Activated T-cell treated with anti-CD3 and anti-CD28 coated beads, Interleukin-2, amount 50 U/mL, for 1 hour (primary cell): ENCODE measurements at regions not wholly inside any gene's neighbourhood (a gene's known extent, or its start where the extent isn't known, plus 50 kb on each side); places are given as distances from the start of the nearest gene placed in this dataset.

Experiments used
- DNase-seq: peaks from one replicate; pipeline ENCODE4 v3.0.0-alpha.2; 2020

DNA sequence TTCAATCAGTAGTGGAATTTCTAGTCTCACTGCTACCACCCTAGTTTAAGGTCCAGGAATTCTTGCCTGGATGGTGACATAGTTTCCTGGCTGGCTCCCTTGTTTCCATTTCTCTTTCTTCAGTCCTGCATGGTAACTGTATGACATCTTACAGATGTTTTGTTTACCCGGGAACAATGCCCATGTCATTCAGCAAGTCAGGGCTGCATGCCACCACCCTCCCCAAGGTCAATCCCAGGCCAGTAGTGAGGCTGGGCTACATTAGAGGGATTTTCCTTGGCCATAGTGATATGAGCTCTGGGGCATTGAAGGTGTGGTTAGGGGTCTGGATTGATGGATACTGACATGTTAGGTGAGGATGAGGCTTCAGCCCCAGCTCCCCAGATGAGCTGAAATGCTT is 114.9 kb upstream of the E2F8 start:
- no peak for DNase-seq

DNA sequence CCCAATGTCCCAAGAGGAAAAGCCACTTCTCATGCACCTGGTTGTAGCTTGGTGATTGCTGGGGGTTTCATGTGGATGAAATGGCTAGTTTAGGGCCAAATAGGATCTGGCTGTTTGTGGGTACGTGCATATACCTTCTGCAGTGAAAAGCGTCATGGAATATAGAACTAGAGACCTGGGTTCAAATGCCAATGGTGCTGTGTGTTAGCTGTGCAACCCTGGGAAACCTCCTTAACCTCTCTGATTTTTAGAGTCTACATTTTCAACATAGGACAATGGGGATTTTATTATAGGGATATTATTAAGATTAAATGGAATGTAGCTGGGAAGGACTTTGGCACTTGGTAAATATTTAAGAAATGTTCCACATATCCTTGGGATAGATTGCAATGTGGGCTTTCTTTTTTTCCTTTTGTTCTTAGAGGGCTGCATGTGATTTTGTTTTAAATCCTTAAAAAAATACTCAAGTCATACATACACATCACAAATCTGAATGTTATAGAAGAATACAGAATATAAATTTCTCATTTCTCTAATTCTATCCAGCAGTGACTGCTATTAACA is 112.6 kb upstream of the E2F8 start:
- no peak for DNase-seq

DNA sequence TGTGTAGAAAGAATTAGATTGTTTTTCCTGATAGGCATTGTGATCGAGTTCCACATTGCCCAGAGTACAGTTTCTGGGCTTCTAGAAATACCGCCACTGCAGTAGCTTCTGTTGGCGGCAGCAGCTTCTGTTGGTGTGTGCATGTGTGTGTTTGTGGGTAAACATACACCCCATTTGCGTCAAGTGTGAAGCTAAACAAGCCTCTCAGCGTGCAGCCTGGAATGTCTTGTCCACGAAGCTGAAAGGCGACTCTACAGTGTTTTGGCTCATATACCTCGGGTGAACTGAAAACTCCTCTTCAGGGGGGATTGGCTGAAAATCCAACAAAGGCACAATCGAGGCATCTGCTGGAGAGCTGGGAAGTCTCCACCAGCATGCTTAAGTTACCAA is 112.0 kb upstream of the E2F8 start:
- no peak for DNase-seq

DNA sequence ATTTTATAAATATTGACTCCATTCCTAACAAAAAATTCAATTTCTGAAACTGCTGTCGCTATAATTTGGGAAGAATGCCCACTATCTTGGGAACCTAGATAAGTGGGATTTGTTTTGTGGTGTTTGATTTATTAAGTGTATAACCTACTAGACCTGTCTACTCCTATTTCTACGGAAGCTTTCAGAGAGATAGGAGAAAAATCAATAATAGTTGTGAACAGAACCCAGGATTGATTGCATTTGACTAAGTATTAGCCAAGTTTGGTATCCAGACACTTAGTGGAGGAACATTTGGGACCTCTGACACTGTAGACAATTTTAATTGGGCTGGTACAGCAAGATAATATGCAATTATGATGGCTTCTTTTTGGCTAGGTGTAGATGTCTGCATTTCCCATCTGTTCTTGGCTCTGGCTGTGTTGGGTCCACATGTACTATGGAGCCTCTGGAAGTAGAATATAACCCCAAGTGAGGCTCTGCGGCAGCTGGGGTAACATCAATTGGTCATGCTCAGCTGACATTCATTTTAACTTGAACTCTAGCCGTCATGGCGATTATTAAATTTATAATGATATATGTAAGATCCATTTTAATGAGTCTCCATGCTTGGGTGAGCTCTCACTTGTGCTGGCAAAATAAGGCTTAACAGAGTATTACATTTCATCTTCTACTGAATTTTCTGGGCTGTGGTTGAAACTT is 111.5 kb upstream of the E2F8 start:
- no peak for DNase-seq

DNA sequence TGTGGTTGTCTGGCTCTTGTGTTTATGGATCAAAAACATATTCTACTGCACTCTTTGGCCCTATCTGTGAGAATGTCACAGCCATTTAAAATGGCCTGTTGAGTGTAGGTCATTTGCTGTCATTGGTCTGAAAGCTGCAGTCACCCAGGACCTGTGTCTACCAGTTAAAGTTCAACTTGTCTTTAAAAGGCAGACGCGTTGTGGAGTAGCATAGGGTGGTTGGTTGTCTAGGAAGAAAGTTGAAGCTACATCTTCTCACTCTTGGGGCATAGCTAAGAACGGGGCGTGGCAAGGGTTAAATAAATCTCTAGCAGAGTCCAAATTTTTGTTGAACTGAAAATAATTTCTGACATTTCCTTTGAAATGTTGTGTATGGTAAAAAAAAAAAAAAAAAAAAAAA is 110.7 kb upstream of the E2F8 start:
- DNase-seq: no peak

DNA sequence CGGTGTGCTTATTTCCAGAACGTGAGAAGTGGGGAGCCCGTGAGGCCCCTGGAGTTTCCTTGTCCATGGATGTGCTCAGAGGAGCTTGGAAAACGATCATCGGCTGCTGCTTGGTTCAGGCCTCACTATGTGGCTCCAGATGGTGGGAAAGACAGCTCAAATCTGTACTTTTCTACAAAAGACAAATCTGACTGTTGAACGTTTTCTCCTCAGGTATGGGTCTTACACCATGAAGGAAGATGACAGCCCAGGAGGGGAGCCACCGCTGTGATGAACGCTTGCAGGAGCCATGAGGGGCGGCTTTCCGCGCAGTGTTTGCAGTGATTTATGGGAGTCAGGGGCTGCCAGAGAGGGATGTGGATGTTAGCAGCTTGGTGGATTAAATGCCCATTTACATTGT is 109.4 kb upstream of the E2F8 start:
- no peak for DNase-seq

DNA sequence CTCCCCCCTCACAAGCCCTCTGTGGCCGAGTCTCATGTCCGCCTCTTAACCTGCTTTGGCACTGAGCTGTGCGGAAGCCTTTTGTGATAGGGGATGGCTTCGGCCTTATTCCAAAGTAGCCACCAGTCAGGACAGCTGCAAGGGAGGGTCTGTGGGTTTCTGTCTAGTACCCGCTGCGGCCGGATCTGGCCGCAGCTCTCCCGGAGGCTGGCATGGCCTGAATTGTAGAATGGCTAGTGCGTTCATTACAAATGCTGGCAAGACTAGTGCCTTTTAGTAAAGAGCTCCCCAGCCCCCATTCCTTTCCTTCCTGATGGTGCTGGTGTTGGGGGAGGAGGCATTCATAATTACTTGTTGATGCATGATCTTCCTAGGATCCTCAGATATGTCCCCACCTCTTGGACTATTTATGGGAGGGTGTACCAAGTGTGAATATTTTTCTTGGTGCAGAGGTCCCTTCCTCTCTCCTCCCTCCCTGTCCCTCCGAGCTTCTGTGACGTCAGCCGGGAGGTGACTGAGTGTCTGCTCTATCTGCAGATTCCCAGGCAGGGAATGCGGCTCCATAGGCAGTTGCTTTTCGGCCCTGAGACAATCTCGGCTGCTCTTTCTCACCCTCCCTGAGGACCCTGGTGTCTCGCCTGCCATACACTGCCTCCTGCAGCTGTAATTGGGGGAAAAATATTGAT is 108.7 kb upstream of the E2F8 start:
- DNase-seq: no peak

DNA sequence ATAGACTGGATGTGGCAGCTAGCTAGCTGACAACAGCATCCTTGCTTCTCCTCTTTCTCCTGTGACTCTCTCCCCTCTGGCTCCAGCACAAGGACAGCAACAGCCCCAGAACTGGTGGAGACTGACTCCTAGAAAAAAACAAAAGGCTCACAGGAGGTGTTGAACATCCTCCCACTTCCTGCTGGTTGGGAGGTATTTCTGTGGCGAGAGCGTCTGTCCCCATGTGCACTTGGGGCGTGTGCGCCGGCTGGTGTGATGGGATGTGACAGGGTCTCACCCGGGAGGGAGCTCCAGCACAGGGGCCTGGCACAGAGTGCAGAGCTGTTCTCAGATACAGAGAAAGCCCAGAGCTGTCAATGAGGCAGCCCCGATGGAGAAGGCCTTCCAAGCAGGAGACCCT is 107.2 kb upstream of the E2F8 start:
- no peak for DNase-seq

DNA sequence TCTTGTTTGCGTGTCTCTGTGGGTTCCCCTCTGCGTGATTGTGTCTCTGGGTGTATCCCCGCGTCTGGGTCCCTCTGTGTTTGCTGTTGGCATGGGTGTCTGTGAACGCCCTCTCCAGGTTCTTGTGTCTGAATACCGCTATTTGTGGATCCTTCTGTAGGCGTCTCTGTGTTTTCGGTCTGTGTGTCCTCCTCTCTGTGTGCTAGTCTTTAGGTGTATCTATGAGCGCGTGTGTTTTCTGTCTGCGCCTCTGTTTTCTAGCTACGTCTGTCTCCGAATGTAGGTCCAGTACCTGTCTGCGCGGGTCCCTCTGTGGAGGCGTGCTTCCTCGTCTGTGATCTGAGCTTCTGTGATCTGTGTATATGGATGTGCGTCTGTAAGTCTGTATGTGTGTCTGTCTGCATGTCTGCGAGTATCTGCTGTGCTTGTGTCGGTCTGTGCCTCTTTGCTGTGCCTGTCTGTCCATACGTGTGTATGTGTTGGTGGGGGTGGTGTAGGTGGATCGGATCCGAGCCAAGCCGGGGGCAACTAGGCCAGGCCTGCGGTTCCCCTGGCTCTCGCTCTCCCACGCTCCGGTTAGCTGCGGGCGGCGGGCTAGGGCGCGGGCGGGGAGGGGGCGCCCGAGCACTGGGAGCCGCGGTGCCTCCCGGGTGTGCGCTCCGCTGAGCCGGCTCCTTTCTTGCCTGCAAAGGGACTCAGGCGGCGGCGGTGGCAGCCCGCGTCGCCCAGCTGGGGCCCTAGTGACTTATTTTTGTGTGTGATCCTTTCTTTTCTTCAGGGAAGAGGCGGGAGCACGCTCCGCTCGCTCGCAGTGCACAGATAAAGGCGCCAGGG is 105.3 kb upstream of the E2F8 start:
- DNase-seq: no peak

DNA sequence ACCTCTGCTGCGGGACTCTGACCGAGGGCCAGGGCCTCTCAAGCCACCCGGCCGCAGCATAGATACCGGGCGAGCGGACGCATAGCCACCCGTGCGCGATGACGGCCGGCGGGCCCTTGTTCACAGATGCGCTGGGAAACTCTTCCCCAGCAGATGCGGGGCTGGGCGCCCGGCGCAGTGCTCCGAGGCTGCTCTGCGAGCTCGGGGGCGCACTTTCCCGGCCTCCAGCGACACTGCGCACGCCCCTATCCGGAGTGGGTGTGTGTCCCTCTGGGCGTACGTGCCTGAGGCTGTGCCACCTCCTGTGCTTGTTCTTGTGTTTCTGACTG is 104.7 kb upstream of the E2F8 start:
- DNase-seq: no peak

DNA sequence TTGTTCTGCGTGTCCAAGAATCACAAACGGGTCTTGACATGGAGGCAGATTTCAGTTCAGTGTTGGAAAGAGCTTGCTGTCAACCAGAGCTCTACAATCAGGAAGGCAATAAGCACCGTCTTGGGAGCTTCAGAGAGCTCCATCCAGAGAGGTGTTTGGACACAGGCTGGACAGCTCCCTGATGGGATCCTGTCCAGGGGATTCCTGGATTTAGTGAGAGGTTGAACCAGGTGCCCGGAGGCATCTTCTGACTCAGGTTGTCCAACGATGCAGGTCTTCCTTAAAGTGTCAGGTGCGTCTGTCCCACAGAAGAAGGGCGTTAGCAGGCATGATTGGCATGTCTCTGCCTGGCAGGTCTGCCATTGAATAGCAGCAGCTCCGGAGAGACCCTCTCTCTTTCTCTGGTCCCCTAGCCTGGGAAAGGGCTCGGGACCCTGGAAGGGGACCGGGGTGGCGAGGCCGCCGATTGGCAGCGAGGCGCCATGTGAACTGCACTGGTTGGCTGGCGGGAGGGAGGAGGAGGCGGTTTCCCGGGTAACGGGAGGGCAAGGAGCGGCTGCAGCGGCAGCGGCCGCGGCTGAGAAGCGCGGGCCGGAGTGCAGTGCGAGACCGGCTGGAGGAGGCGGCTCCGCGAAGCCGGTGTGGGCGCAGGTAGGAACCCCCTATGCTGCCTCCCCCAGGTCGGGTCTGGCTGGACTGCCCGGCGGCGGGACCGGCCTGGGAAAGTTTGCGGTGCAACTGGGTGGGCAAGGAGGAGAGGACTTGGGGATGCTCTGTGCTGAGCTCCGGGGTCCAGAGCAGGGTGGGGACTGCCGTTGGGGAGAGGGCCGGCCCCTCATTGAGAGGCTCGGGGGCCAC is 104.1 kb upstream of the E2F8 start:
- no peak for DNase-seq

DNA sequence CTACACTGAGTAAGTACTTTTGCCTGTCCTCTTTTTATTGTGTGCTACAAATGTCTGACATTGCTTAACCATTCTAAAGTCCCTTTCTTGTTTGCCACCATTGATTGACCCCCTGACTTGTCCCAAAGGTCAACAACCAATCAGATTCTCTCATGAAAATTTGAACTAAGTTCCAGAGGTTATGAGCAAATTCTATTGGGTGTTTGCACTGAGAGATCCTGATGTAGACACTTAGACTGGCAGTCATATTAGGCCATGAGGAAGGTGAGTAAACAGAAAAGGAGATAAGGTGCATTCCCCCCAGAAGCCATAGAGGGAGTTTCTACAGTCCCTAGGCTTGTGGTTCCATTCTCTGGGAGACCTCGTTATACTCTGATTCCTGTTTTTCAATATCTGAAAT is 101.3 kb upstream of the E2F8 start:
- no peak for DNase-seq

DNA sequence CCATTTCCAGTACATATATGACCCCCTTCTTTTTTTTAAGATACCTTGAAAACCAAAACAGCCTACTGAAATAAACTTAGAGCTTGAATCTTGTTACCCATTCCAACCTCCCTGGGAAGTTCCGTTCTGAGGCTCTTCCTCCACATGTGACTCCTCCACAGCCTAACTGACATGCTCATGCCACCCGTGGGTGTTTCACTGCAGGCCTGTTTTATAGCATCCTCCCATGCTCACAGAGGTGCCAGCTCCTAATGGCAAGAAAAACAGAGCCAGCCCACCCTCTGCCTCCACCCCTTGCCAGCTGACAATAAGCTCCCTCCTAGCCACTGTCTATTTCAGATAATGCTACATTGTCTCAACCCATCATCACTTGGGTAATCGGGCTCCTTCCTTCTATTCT is 97.6 kb upstream of the E2F8 start:
- DNase-seq: no peak

DNA sequence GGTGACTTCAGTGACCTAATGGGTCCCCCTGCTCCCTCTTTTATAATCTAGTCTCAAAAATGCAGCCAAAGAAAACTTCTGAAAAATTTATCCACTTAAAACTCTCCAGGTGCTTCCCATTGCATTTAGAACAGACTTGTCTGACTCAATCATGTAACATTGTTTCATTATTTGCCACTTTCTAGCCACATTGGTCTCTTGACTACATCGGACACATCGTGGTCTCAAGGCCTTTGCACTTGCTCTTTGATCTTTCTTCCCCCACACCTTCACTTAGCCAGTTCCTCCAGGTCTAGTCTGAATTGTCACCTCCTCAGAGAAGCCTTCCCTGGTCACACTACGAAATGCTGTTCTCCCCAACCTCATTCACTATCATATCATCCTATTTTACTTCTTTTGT is 97.0 kb upstream of the E2F8 start:
- DNase-seq: no peak

DNA sequence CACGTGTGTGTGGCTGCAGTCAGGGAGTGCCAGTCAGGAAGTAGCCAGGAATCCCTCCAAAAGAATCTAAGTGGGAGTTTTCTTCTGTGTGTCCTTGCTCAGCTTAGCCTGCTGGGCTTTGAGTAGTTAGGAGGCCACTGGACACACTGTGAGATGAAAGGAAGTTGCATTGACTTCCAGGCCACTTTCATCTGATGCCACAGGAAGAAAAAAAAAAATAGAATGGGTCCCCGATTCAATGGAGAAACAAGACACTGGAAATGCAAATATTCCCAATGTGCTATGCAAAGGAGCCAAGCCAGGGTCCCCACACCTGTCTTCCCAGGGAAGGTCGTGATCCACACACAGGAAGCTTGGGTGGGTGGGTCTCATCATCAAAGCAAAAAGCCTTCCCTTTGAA is 95.6 kb upstream of the E2F8 start:
- DNase-seq: no peak

DNA sequence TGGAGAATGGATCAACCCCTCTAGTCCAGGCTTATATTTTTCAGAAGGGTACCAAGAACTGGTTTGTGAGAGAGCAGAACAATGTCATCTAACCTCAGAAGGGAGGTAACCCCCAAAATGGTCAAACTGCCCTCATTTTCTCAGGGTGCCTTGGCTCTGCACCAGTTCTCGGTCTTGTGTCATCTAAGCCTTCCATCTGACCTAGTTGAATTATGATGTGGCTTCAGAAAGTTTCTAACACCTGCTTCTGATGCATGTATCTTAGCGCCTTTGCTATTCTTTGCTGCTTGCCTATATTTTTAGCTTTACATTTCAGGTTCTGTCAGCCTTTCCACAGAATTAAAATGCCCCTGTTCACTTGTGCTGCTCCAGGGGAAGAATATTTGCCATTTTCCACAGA is 91.7 kb upstream of the E2F8 start:
- DNase-seq: no peak

DNA sequence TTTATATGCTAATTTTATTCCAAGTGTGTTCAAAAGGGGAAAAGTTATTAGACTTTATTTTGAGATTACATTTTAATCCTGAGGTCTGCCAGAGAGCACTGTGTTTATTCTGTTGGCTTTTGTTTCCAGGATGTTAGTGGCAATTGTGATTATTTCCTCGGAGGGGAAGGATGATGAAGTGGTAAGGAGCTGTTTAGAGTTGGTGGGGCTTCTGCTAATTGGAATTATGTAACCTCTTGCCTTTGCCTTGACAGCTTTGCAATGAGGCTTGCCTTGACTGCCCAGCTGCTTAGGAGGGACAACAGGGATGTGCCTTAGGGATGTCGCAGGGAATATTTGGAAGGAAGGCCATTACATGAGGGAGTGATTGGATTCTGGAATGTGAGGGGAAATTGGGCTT is 89.7 kb upstream of the E2F8 start:
- DNase-seq: no peak

DNA sequence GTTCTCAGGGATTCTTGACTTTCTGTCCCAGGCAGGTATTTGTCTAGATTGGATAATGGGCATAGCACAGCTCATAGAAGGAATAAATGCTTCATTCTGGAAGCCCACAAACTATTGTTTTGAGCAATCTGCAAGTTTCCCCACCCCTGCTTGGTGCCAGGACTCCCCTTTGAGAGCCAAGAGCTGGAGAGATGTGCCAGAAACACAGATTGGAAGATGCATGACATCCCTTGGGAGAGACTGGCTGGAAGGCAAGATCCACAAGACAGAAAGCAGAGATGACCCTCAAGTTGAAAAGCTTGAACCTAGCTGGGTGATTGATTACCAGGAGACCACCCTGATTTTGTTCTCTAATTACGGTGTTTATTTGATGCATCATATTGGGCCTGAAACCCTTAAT is 89.2 kb upstream of the E2F8 start:
- no peak for DNase-seq

DNA sequence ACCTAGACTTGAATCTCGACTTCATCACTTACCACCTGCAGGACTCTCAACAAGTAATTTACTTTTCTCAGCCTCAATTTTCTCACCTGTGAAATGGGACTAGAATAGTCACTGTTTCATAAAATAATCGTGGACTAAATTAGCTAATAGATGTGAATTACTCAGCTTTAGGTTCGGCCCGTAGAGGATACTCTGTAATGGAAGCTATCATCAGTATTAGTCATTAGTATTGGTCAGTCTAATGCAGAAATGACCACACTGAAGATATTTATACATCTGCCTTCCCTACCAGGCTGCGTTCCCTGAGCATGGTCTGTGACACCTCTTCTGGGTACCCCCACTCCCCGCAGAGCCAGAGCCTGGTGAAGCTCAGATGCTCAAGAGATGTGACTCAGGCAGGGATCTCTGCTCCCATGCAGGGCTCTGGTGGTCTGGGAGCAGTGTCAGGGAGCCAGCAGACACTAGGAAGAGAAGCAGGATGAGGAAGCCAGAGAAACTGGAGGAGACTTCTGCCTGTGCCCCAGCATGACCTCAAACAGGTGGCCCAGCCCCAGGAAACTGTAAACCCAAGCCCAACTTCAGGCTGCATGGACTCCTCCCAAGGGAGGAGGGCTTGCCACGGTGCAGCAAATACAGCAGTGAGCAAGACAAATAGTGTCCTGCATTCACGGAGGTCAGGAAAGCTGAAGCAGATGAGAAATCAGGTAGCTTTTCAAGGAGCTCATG is 88.0 kb upstream of the E2F8 start:
- no peak for DNase-seq

DNA sequence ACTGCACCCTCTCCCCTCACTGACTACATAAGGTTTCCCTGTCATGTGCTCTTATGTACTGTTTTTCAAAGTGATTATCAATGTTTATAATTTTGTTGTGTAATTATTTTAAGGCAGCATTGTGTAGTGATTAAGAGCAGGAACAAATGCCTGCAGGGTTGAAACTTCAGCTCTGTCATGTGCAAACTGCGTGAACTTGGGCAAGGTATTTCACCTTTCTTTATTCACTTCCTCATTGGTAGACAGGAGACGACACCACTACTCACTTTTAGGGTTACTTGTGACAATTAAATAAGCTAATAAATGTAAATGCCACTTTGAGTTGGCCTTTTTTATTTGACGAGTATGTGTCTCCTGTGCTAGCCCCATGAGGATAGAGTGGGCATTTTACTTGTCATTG is 86.5 kb upstream of the E2F8 start:
- DNase-seq: no peak

DNA sequence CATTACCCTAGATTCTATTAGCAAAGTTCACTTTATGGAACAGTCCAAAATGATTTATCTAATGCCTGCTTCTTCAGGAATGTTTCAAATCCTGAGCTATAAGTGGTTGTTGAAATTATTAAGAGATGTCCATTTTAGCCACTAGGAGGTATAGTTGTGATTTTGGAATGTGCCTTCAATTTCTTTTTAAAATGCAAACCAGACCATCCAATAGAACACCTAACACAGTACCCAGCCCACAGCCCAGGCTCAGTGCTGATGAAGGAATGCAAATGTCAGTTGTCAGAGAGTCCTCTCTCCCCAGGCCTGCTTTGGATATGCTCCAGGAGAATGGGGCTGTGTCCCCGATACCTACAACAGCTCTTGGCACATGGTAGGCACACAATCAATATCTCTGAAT is 85.8 kb upstream of the E2F8 start:
- no peak for DNase-seq

DNA sequence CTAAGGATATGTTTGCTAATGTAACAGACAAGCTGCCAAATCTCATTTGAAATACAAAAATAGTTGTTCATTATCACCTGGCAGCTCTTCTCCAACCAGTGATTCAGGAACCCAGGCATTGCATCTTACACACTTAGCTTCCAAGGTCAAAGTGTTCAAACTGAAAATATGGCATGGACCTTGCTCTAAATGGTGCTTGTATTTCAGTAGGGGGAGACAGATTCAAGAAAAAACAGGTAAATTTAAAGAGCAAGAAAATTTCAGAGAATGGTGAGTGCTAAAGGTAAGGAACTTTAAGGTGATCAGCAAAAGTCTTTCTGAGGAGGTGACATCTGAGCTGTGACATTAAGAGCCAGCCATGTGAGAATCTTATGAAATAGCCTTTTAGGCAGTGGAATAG is 82.8 kb upstream of the E2F8 start:
- no peak for DNase-seq
